Gastrocnemius medialis (tissue), 4 donors: ENCODE measurements at regions not wholly inside any gene's neighbourhood (a gene's known extent, or its start where the extent isn't known, plus 50 kb on each side); places are given as distances from the start of the nearest gene placed in this dataset.

Experiments used
- CTCF ChIP-seq, 5 experiments: fragments of 450-650 bp in 3 of 5; fragments of 200-600 bp in 2 of 5; sonication (generic) in 2 of 5; IDR thresholded peaks in 4 of 5; conservative IDR thresholded peaks in 1 of 5; 1 replicate in 4 of 5; 2 replicates in 1 of 5; pipeline ENCODE4 v1.5.1; 2016 to 2019; ENCODE audit warnings: antibody characterized with exemption in 5 of 5, mild to moderate bottlenecking in 3 of 5, moderate library complexity in 3 of 5
- POLR2A ChIP-seq, 2 donors: fragments of 450-650 bp; IDR thresholded peaks; one replicate each; pipeline ENCODE4 v1.6.1; 2017; ENCODE audit warnings: antibody characterized with exemption in 2 of 2, mild to moderate bottlenecking in 2 of 2, moderate library complexity in 2 of 2

DNA sequence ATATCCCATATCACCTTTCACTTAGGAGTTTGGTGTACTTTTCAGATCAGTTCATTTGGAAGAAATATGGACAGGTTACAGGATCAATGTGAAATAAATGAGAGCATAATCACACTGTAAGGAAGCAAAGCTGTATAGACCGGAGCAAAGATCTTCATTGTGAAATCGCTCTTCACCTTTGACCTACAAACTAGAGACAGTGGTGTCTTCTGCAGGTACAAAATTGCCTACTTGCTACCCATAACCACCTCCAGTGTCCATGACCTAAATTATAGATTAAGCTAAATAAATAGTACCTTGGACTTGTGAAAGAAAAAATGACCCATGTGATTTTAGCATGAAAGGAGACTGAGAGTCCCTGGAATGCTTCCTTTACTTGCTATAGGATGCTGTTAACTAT, 379.5 kb upstream of the SUCLG2 start:
- TF ChIP-seq CTCF (IDR thresholded peaks at IDR 0.05 in 4 of 5, conservative IDR thresholded peaks at IDR 0.05 in 1 of 5) (no peak), POLR2A (IDR thresholded peaks at IDR 0.05) (no peak)
